ENCODE measurements at regions not wholly inside any gene's neighbourhood (a gene's known extent, or its start where the extent isn't known, plus 50 kb on each side); places are given as distances from the start of the nearest gene placed in this dataset.
A peak's percentile ranks its signal among the peaks of the same experiment; 100 is the strongest.

DNA sequence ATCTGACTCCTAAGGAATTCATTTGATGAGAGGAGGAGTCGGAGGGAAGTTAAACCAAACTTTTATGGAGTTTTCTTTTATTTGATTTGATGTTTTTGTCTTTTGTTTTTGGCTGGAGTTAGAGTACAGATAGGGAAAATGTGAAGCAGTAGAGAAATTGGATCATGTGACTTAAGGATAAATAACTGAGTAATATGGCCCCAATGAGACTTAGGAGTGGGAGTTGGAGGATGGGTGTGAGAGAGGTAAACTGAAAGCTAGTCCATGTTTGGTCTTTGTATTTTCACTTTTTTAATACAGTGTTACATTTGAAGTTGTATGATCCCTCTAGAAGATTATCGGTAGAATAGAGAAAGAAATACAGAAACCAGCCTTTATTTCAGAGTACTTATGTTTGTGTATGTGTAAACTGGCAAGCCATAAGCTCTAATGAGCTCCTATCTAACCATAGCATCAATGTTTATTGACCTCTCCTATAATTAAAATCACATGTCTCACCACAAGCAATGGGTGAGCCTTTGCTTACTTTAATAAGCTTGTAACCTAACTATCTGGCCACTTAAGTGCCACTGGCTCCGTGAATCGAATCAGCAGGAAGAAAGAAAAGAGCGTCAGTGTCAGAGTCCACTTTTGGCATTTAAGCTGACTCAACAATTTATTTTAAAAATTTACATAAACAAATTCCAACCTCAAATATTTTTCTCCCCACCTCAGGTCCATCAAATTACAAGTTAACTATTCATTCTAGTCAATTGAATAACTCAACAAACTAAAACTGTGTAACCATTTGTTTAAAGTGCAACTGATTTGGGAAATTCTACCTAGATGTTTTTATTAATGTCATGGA is 113.8 kb downstream of the EPDR1 start:
- Histone ChIP-seq H3K4me1 (ENCODE audit: control insufficient read depth, insufficient read depth, low read length) (no peaks in the 10 kb centered on the region), H3K27ac (ENCODE audit: low read length) (no peak overlapping the region), H3K9me3 (replicated peaks; ENCODE audit: control insufficient read depth, low read depth, low read length) (no peaks in the 10 kb centered on the region), H3K27me3 (ENCODE audit: control insufficient read depth, insufficient read depth, low read length) (no peaks in the 10 kb centered on the region), H3K4me3 (ENCODE audit: low read length) (no peak overlapping the region), H3K36me3 (ENCODE audit: control insufficient read depth, insufficient read depth, low read length) (no peaks in the 10 kb centered on the region)
- DNase-seq = no peak
- WGBS (ENCODE audit: insufficient coverage) = 28% methylated on average over 2 of the region's 5 CpGs

DNA sequence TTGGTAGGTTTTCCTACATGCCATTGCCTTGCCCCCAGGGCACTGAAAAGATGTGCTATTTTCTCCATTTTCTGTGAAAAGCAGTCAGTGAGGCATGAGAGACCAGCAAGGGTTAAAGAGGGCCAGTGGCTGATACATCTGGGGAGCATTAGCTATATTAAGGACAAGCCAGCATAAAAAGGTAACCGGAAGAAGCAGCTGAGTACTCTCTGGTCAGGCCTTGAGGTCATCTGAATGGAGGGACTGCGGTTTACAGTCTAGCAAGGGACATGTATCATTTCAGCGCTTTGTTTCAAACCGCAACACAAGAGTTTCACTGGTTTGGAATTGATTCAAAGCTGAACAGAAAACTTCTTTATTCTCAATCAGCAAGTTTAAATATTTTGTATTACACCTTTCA is 120.4 kb downstream of the EPDR1 start:
- no peaks in the 10 kb centered on the region for H3K36me3 ChIP-seq (ENCODE audit: control insufficient read depth, insufficient read depth, low read length)
- H3K27ac ChIP-seq (ENCODE audit: low read length) = no peak overlapping the region
- no peaks in the 10 kb centered on the region for H3K4me1 ChIP-seq (ENCODE audit: control insufficient read depth, insufficient read depth, low read length)
- no peaks in the 10 kb centered on the region for H3K9me3 ChIP-seq (replicated peaks; ENCODE audit: control insufficient read depth, low read depth, low read length)
- peak; percentile 9 for DNase-seq
- no peaks in the 10 kb centered on the region for H3K27me3 ChIP-seq (ENCODE audit: control insufficient read depth, insufficient read depth, low read length)
- H3K4me3 ChIP-seq (ENCODE audit: low read length) = no peak overlapping the region
- 0% methylated on average over 1 of the region's 4 CpGs for WGBS (ENCODE audit: insufficient coverage)

DNA sequence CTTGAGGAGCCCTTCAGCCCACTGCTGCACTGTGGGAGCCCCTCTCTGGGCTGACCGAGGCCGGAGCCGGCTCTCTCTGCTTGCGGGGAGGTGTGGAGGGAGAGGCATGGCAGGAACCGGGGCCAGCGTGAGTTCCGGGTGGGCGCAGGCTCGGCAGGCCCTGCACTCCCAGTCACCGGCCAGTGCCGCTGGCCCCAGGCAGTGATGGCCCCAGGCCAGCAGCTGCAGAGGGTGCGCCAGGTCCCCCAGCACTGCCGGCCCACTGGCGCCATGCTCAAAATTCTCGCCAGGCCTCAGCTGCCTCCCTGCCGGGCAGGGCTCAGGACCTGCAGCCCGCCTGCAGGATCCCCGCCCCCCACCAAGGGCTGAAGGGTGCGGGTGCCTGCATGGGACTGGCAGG is 128.4 kb upstream of the STARD3NL start:
- no peak overlapping the region for H3K27ac ChIP-seq (ENCODE audit: low read length)
- WGBS (ENCODE audit: insufficient coverage) = 84% methylated on average over 16 of the region's 19 CpGs
- no peaks in the 10 kb centered on the region for H3K36me3 ChIP-seq (ENCODE audit: control insufficient read depth, insufficient read depth, low read length)
- H3K4me1 ChIP-seq (ENCODE audit: control insufficient read depth, insufficient read depth, low read length) = no peaks in the 10 kb centered on the region
- H3K27me3 ChIP-seq (ENCODE audit: control insufficient read depth, insufficient read depth, low read length) = no peaks in the 10 kb centered on the region
- no peak overlapping the region for H3K4me3 ChIP-seq (ENCODE audit: low read length)
- DNase-seq = no peak
- H3K9me3 ChIP-seq (replicated peaks; ENCODE audit: control insufficient read depth, low read depth, low read length) = peaks cover 10% of the 10 kb centered on the region

DNA sequence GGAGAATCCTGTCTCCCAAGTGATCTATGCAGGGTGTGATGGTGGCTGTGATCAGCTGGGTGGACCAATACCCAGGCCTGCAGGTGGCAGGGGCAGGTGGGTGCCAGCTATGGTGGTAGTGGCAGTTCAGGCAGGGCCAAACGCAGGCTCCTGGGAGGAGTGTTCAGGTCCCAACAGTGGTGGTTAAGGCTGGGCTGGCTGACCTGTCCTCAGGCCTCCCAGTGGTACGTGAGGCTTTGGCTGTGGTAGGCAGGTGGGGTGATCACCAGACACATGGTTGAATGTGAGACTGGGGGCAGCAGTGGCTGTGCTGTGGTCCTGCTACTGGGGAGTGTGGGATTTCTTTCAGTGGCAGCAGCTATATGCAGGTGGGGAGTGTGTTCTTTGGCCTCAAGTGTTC is 126.7 kb upstream of the STARD3NL start:
- 94% methylated on average over 2 of the region's 2 CpGs for WGBS (ENCODE audit: insufficient coverage)
- no peak for DNase-seq
- Histone ChIP-seq H3K9me3 (replicated peaks; ENCODE audit: control insufficient read depth, low read depth, low read length) (peaks cover 10% of the 10 kb centered on the region), H3K27me3 (ENCODE audit: control insufficient read depth, insufficient read depth, low read length) (no peaks in the 10 kb centered on the region), H3K36me3 (ENCODE audit: control insufficient read depth, insufficient read depth, low read length) (no peaks in the 10 kb centered on the region), H3K4me1 (ENCODE audit: control insufficient read depth, insufficient read depth, low read length) (no peaks in the 10 kb centered on the region), H3K4me3 (ENCODE audit: low read length) (no peak overlapping the region), H3K27ac (ENCODE audit: low read length) (no peak overlapping the region)

DNA sequence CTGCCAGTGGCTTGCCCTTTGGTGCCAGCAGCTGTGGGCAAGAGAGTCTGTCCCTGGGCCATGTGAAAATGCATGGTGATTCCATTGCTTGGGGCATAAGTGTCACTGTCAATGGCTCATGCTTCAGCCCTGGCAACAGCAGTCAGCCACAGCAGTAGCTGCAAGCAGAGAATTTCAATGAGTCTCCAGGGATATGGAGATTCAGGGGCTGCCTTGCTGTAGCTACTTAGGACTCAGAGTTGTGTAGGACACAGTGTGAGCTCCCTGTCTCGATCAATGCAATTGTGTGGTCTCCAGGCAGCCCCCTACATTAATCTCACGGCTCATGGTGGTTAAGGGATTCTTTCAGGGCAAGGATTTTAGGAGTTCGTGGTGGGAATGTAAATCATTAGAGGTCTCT is 126.3 kb upstream of the STARD3NL start:
- H3K27ac ChIP-seq (ENCODE audit: low read length) = no peak overlapping the region
- no CpG with 5 or more reads among the region's 3 CpGs for WGBS (ENCODE audit: insufficient coverage)
- H3K9me3 ChIP-seq (replicated peaks; ENCODE audit: control insufficient read depth, low read depth, low read length) = peaks cover 10% of the 10 kb centered on the region
- no peaks in the 10 kb centered on the region for H3K4me1 ChIP-seq (ENCODE audit: control insufficient read depth, insufficient read depth, low read length)
- no peak for DNase-seq
- H3K4me3 ChIP-seq (ENCODE audit: low read length) = no peak overlapping the region
- H3K36me3 ChIP-seq (ENCODE audit: control insufficient read depth, insufficient read depth, low read length) = no peaks in the 10 kb centered on the region
- H3K27me3 ChIP-seq (ENCODE audit: control insufficient read depth, insufficient read depth, low read length) = no peaks in the 10 kb centered on the region

DNA sequence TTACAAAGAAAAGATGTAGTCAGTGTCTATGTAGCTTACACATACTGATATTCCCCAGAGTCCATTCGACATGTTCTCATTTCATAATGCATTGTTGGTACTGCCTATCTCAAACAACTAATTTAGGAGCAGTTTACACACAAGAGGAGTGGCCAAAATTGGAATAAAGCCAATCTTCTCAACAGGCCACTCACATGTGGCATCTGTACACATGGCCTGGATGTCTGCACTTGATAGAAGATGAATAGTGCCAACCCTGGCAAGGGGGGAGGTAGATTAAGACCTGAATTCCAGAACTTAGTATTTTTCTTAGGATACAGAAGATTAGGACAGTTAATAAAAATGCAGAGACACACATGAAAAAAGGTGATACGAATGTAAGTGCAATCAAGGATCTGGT is 125.3 kb upstream of the STARD3NL start:
- no peak overlapping the region for H3K4me3 ChIP-seq (ENCODE audit: low read length)

DNA sequence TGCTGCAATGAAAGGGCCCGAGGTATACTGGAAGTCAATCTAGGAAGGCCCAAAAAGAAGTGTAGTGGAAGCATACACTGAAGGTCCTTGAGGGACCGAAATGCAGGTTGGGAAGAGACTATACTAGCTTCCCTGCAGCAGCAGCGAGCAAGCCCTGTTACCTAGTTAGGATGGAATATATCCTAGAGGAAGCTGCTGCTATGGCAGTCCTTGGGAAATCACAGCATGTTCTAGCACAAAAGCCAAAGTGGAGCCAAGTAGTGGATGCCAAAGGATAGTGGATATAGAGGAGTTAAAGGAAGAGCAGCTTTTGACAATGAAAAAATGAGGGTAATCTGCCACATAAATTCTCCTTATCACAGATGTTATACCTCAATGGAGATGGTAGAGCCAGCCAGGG is 123.8 kb upstream of the STARD3NL start:
- Histone ChIP-seq H3K4me3 (ENCODE audit: low read length) (no peak overlapping the region), H3K27ac (ENCODE audit: low read length) (no peak overlapping the region), H3K36me3 (ENCODE audit: control insufficient read depth, insufficient read depth, low read length) (no peaks in the 10 kb centered on the region), H3K4me1 (ENCODE audit: control insufficient read depth, insufficient read depth, low read length) (no peaks in the 10 kb centered on the region), H3K9me3 (replicated peaks; ENCODE audit: control insufficient read depth, low read depth, low read length) (peaks cover 8% of the 10 kb centered on the region), H3K27me3 (ENCODE audit: control insufficient read depth, insufficient read depth, low read length) (no peaks in the 10 kb centered on the region)
- DNase-seq = no peak
- WGBS (ENCODE audit: insufficient coverage) = 88% methylated on average over 3 of the region's 3 CpGs

More for the DNA sequence above, 125.3 kb upstream of the STARD3NL start:
- 60% methylated on average over 1 of the region's 2 CpGs for WGBS (ENCODE audit: insufficient coverage)
- Histone ChIP-seq H3K36me3 (ENCODE audit: control insufficient read depth, insufficient read depth, low read length) (no peaks in the 10 kb centered on the region), H3K9me3 (replicated peaks; ENCODE audit: control insufficient read depth, low read depth, low read length) (peaks cover 10% of the 10 kb centered on the region), H3K27ac (ENCODE audit: low read length) (no peak overlapping the region), H3K4me1 (ENCODE audit: control insufficient read depth, insufficient read depth, low read length) (no peaks in the 10 kb centered on the region), H3K27me3 (ENCODE audit: control insufficient read depth, insufficient read depth, low read length) (no peaks in the 10 kb centered on the region)
- peak; percentile 4 for DNase-seq

DNA sequence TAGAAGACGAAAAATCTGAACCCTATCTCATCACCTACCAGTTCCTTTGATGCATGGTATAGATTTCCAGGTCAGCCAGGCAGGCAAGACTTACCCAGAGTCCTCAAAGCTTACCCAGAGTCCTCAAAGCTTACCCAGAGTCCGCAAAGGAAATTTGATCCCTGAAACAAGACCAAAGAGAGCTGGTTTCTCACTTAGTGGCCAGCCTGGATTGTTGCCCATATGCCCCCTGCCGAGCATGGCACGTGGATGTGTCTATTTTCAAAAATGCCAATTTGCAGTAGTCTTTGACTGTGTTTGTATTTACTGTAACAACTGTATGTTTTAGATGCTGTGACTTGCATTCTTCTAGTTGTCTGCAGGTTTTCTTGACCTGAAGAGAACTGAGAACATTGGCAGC is 120.2 kb upstream of the STARD3NL start:
- Histone ChIP-seq H3K27me3 (ENCODE audit: control insufficient read depth, insufficient read depth, low read length) (no peaks in the 10 kb centered on the region), H3K4me3 (ENCODE audit: low read length) (no peak overlapping the region), H3K9me3 (replicated peaks; ENCODE audit: control insufficient read depth, low read depth, low read length) (no peaks in the 10 kb centered on the region), H3K36me3 (ENCODE audit: control insufficient read depth, insufficient read depth, low read length) (no peaks in the 10 kb centered on the region), H3K4me1 (ENCODE audit: control insufficient read depth, insufficient read depth, low read length) (no peaks in the 10 kb centered on the region), H3K27ac (ENCODE audit: low read length) (no peak overlapping the region)
- WGBS (ENCODE audit: insufficient coverage) = 79% methylated on average over 3 of the region's 4 CpGs
- DNase-seq = no peak

DNA sequence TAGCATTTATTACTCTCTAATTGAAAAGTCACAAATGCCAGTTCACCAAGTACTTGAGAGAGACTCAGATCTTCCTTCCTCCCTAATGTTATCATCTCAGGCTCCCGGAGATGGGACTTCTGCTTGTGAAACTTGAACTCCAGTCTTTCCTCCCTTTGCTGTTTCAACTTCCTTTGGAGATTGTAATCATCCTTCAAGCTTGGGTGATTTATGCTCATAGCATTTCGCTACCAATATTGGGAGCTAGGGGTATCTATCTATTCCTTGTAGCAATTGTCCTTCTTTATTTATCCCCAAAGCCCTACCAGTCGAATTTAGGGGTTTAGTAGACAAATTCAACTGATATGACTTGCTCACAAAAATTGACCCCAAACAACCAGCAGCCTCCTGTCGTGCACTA is 117.9 kb upstream of the STARD3NL start:
- no peak for DNase-seq
- Histone ChIP-seq H3K27ac (ENCODE audit: low read length) (no peak overlapping the region), H3K27me3 (ENCODE audit: control insufficient read depth, insufficient read depth, low read length) (no peaks in the 10 kb centered on the region), H3K36me3 (ENCODE audit: control insufficient read depth, insufficient read depth, low read length) (no peaks in the 10 kb centered on the region), H3K4me1 (ENCODE audit: control insufficient read depth, insufficient read depth, low read length) (no peaks in the 10 kb centered on the region), H3K9me3 (replicated peaks; ENCODE audit: control insufficient read depth, low read depth, low read length) (no peaks in the 10 kb centered on the region), H3K4me3 (ENCODE audit: low read length) (no peak overlapping the region)
- 71% methylated on average over 1 of the region's 4 CpGs for WGBS (ENCODE audit: insufficient coverage)

DNA sequence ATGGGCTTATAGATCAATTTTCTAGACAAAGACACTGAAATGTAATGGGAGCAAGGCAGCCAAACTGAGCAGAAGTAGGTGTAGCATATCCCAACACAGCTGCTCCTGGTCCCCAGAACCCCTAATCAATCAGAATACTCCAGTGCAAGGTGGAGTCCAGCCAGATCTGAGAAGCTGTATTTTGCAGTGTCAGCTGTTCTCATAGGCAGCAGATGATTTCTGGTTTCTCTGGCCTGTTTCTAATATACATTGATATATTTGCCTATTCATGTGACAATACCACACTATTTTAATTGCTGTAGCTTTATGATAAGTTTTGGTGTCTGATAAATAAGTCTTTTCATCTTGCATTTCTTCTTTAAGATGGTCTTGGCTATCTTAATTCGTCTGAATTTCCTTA is 117.4 kb upstream of the STARD3NL start:
- H3K4me3 ChIP-seq (ENCODE audit: low read length) = no peak overlapping the region
- H3K36me3 ChIP-seq (ENCODE audit: control insufficient read depth, insufficient read depth, low read length) = no peaks in the 10 kb centered on the region
- H3K4me1 ChIP-seq (ENCODE audit: control insufficient read depth, insufficient read depth, low read length) = no peaks in the 10 kb centered on the region
- DNase-seq = no peak
- no peaks in the 10 kb centered on the region for H3K9me3 ChIP-seq (replicated peaks; ENCODE audit: control insufficient read depth, low read depth, low read length)
- WGBS (ENCODE audit: insufficient coverage) = no CpG with 5 or more reads among the region's 1 CpG
- no peak overlapping the region for H3K27ac ChIP-seq (ENCODE audit: low read length)
- H3K27me3 ChIP-seq (ENCODE audit: control insufficient read depth, insufficient read depth, low read length) = no peaks in the 10 kb centered on the region

DNA sequence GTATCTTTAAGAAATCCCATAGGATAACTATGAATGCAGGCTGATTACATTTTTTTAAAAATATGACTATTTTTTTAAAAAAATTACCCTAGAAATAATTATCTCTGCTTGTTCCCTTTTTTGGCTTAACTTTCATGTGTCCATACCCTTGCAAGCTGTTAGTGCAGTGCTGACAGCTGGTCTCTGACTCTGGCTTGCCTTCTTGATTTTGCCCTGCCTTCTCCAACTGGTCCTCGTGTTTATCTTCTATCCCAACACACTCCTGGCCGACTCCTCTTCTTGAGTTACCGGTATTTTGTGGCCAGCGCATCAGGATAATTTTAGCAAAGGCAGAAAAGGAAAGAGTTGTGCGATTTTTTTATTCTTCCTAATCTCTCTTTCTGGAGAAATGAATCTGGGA is 111.7 kb upstream of the STARD3NL start:
- DNase-seq = peak; percentile 4
- H3K27me3 ChIP-seq (ENCODE audit: control insufficient read depth, insufficient read depth, low read length) = no peaks in the 10 kb centered on the region
- no peak overlapping the region for H3K4me3 ChIP-seq (ENCODE audit: low read length)
- no peak overlapping the region for H3K27ac ChIP-seq (ENCODE audit: low read length)
- H3K9me3 ChIP-seq (replicated peaks; ENCODE audit: control insufficient read depth, low read depth, low read length) = no peaks in the 10 kb centered on the region
- no peaks in the 10 kb centered on the region for H3K4me1 ChIP-seq (ENCODE audit: control insufficient read depth, insufficient read depth, low read length)
- no peaks in the 10 kb centered on the region for H3K36me3 ChIP-seq (ENCODE audit: control insufficient read depth, insufficient read depth, low read length)
- WGBS (ENCODE audit: insufficient coverage) = no CpG with 5 or more reads among the region's 5 CpGs
